22Rv1 (cell line): ENCODE measurements at regions not wholly inside any gene's neighbourhood (a gene's known extent, or its start where the extent isn't known, plus 50 kb on each side); places are given as distances from the start of the nearest gene placed in this dataset.

Experiments used
- H3K27ac ChIP-seq: fragments of 450-650 bp; 2 replicates; pipeline ENCODE4 v1.5.1; 2017
- CTCF ChIP-seq: fragments of 450-650 bp; IDR thresholded peaks from 2 replicates; pipeline ENCODE4 v1.5.1; 2017; ENCODE audit warnings: mild to moderate bottlenecking
- ZFX ChIP-seq: fragments of 450-650 bp; IDR thresholded peaks from 2 replicates; pipeline ENCODE4 v1.6.1; 2017; ENCODE audit warnings: antibody characterized with exemption, borderline replicate concordance

GRCh38 chr3:168859143-168859542 is 763.4 kb upstream of the GOLIM4 start:
- no peak for TF ChIP-seq CTCF
- TF ChIP-seq ZFX = no peak

GRCh38 chr3:168858327-168858726 is 762.6 kb upstream of the GOLIM4 start:
- H3K27ac ChIP-seq = peak overlapping the region; percentile 54; the same call in 1 of the 2 replicates
- TF ChIP-seq ZFX = no peak
- no peak for TF ChIP-seq CTCF

More at GRCh38 chr3:168859143-168859542, 763.4 kb upstream of the GOLIM4 start:
- H3K27ac ChIP-seq = peak overlapping the region; percentile 54

GRCh38 chr3:168850109-168850508 is 754.4 kb upstream of the GOLIM4 start:
- no peak overlapping the region for H3K27ac ChIP-seq
- TF ChIP-seq ZFX (no peak), CTCF (no peak)

- TF ChIP-seq CTCF (peak; percentile 85), ZFX (no peak)
- H3K27ac ChIP-seq = no peak overlapping the region
Observed at GRCh38 chr3:168847291-168847883, 751.7 kb upstream of the GOLIM4 start.

- no peak for TF ChIP-seq ZFX
- TF ChIP-seq CTCF = no peak
- H3K27ac ChIP-seq = no peak overlapping the region
Observed at GRCh38 chr3:168844894-168845482, 749.3 kb upstream of the GOLIM4 start.

- no peak for TF ChIP-seq CTCF
- no peak for TF ChIP-seq ZFX
- no peak overlapping the region for H3K27ac ChIP-seq
Observed at GRCh38 chr3:168844472-168844871, 748.7 kb upstream of the GOLIM4 start.

GRCh38 chr3:168843481-168843880 is 747.8 kb upstream of the GOLIM4 start:
- no peak overlapping the region for H3K27ac ChIP-seq
- TF ChIP-seq CTCF (no peak), ZFX (no peak)
